HG03565 (cell line): ENCODE measurements at regions not wholly inside any gene's neighbourhood (a gene's known extent, or its start where the extent isn't known, plus 50 kb on each side); places are given as distances from the start of the nearest gene placed in this dataset.

Experiments
- ATAC-seq: cut with Tn5 transposase; IDR thresholded peaks from one replicate; pipeline ENCODE4 v1.9.1; 2021; ENCODE audit warnings: mild to moderate bottlenecking, moderate library complexity; ENCODE audit not compliant: unreplicated experiment

DNA sequence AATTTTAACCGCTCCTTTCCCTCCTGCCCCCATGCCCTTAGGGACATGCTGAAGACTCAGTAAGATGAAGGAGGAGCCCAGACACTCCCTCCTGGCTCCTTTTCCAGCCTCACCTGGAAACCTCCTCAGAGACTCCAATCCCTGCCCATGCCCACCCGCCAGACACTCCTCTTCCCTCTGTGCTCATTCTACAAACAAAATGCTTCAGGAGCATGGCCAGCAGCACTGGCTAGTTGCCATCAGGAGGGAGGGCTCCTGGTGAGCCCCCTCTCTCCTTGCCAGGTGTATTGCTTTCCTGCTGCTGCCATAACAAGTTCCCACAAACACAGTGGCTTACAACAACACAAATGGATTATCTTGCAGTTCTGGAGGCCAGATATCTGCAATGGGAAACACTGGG is 126.1 kb downstream of the PSMG1 start:
- no peak for ATAC-seq

DNA sequence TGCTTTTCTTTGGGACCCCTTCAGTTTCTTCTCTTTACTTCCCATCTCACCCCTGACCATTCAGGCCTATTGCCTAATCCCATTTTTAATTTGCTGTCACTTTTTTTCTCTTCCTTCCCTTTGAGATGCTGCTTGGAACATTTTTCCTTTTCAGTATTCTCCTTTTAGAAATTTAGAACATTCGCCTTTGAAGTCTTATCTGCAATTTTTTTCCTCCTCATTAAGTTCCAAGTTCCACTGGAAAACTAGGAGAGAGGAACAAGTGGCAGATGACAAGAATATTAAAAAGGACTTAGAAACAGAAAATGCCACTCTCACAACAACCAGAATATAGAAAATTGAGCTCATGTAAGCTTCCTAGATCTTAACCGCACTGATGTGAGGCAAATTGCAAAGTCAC is 126.6 kb downstream of the PSMG1 start:
- no peak for ATAC-seq

DNA sequence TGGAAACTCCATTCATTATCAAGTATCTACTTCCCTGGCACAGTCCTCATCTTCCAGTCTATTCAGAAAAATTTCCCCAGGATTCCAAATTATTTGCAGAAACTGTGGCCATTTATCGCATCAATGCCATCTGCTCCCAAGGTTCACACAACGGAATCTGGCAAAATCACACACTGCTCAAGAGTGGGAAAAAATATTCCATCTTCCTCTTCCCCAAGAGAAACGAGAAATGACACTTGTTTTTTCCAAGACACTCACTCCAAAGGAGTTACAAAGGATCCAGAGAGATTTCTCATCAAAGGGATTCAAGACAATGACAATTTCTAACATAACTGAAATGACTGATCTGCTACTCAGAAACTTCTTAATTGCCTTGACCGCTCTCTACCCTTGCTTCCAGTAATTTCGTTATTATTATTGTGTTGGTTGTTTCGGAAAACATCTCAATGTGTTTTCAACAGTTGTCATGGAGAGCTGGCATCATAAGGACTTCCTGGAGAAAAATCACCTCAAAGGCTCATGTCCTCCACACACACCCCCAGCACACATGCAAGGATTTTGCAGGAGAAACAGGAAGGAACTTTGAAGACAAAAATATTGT is 128.0 kb downstream of the PSMG1 start:
- ATAC-seq = no peak

DNA sequence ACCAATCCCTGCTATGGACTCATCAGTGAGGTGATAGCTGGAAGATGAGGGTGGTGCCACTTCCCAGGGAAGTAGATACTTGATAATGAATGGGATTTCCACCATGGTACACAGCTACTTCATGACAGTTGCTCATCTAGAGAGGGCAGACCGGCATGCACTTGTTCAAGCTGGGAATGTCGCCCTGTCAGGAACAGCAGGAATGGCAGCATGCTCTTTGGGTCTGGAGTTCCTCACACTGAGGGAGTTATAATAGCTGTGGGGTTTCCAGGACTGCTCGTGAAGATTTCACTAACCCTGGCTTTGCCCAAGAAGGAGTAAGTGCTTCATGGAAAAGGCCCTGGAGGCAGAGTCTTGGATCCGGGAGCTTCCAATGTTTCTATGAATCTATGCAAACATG is 129.2 kb downstream of the PSMG1 start:
- no peak for ATAC-seq

DNA sequence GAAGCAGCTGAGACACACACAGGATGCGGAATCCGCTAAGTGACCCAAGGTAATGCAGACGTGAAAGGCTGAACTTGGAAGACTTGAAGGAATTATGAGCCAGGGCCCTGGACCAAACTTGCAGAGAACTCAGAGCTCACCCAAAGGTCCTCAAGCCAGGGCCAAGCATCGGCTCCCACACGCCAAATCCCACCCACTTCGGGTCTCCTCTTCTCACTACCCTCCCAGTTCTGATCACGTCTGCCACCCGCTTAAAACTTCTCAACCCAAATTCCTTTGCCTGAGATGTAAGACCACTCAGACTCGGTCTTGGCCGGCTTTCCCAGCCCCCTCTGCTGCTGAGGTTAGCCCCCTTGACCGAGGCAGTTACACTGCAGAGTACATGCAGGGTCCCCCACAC is 130.1 kb downstream of the PSMG1 start:
- no peak for ATAC-seq

DNA sequence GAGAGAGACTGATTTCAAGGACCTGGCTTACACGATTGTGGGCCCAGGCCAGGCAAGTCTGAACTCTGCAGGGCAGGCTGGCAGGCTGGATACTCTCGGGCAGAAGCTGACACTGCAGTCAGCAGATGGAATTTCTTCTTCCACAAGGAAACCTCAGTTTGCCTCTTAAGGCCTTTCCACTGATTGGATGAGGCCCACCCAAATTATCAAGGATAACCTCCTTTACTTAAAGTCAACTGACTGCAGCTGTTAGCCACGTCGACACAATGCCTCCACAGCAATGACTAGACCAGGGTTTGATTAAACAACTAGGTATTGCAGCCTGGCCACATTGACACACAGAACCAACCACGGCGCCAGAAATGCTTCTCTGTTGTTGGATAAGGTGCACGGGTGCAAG is 130.5 kb downstream of the PSMG1 start:
- ATAC-seq = no peak

DNA sequence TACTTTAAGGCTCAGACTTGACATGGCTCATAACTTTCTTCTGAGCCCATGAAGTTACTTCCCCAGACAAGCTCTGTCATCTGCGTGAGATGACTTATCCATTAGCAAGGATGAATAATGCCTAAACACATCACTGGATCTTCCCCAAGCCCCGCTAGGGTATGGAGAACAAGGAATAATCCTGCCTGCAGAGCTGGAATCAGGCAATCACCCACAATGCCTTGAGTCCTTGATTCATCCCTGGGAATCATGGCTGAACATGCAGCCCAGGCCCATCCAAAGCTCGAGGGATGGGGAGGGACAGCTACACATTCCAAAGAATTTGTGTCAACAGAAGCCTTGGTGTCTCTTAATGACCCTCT is 131.7 kb downstream of the PSMG1 start:
- ATAC-seq = no peak

DNA sequence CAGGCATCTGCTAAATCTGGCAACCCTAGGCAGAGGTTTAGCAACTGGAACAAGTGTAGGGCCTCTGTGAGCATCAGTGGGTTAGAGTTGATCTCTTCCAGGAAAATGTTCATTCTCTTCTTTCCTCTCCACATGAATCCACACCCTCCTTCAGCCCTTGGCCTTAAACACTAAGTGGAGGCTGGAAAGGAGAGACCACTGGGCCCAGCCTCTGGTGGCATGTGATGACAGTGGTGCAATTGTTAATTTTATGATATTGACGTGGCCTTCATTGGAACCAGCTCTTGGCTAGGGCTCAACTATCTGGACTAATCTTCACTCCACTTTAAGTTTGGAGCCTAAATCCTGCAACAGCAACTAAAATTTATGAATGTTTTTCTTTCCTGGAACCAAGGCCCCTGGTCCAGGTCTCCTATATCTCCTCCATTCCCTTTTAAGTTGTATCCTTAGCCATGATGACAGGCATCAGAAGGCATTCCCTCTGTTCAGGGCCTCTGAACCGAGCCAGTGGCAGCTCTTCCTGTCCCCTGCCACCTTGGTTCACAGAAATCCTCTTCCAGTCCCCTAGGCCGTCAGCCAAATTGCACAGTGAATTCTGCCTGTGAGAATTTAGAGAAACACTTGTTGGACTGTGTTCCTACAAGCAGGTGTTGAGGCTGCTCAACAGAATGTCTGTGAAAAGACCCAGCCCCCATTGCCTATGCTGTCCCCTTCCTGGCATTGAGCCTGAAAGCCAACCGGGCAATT is 132.2 kb downstream of the PSMG1 start:
- no peak for ATAC-seq

DNA sequence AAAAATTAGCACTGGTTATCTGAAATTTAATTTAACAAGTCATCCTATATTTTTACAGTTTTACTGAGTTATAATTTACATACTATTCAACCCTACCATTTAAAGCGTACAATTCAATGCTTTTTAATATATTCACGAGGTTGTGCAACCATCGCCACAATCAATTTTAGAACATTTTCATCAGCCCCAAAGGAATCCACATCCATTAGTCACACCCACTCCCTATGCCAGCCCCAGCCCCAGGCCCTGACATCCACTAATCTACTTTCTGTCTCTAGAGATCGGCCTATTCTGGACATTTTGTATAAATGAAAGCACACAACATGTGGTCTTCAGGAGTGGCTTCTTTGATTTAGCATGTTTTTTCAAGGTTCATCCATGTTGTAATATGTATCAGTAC is 134.7 kb downstream of the PSMG1 start:
- ATAC-seq = no peak

DNA sequence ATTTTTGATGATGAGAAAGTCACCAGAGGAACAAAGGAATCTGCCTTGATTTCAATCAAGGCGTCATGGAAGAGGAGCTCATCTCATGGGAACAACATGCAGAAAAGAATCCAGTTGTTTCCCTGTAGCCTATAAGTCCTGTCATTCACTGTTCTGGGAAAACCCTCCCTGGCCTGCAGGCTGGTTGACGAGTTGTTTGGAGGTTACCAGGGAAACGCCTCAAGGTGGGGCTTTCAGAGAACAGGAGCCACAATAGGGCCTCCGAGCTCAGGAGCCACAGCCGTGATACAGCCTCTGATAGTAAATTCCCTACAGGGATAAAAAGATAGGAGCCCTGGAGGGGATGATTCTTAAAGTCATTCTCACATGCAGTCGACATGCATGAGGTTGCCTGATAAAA is 135.2 kb downstream of the PSMG1 start:
- ATAC-seq = no peak

DNA sequence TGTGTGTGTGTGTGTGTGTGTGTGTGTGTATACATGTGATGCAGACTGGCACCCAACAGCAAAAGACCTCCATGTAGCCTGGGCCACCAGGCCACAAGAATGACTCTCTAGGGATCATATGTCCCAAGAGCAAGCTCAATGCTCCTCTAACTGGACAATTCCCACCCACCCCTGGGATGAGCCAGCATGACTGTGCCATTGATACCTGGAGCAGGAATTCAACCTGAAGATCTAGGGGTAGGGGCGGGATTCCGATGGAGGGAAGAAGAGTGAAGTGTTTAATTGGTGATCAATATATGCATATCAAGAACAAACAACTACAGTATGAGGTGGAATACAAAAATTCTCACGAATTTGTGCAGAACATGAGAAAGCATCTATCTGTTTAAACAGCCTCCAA is 136.2 kb downstream of the PSMG1 start:
- ATAC-seq = no peak

DNA sequence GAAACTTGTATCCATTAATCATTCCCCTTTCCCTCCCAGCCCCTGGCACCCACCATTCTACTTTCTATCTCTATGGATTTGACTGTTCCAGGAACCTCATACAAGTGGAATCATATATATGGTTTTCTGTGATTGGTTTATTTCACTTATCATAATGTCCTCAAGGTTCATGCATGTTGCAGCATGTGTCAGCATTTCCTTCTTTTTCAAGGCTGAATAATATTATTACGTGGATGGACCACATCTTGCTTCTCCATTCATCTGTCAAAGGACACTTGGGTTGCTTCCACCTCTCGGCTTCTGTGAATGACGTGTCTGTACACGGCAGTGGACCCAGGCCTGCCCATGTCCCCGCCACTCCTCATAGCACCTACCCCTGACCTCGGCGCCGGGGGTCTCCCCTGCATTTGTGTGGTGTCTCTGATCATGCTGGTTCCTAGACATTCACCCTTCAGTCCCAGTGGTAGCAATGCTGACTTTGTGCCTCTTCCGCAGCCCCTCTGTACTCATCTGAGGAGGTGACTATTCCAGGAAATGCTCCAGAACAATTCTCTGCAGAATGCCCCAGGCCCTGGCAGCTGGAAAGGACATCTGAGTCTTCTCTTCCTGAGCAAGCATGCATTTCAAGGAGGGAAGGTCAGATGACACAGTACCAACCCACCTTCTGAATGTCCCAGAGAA is 136.9 kb downstream of the PSMG1 start:
- no peak for ATAC-seq

DNA sequence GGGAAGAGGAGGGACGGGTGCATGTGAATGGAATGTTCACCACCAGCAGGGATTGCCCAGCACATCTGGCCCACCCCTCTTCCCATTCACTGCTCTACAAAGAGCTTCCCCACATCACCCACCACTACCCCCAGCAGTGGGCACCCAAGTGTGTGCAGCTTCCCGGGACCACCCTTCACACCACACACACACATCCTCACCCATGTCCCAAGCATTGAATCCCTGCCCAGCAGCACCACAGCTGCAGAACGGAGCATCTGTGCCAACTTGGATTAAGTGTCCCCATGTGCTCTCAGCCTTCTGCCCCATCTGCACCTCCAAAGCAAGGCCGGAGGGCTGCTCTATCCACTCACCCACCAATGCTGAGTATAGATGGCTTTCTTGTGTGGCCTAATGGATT is 141.4 kb downstream of the PSMG1 start:
- ATAC-seq = no peak

DNA sequence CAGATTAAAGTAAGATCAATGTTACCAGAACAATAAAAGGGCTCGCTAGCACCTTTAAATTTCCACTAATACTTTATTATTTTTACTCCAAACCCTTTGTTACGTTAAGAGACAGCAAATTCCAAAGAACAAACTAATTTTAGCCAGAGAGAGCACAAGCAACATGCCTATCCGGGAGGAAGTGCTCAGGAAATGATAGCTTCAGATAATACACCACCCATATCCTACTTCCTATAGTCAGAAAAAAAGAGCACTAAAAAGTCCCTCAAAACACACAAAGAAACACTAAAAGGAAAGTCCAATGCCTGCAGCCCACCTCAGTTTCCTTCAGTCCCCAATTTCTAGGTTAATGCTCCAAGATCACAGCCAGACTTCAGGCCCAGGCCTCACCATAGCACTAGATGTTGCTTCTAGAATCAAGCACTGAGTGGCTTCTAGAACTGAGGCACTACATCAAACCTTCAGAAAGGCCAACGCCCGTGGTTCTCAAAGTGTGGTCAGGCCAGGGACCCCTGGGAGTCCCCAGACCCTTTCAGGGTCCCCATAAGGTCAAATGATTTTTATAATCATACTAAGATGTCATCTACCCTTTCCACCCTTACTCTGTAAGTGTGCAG is 142.6 kb downstream of the PSMG1 start:
- no peak for ATAC-seq

DNA sequence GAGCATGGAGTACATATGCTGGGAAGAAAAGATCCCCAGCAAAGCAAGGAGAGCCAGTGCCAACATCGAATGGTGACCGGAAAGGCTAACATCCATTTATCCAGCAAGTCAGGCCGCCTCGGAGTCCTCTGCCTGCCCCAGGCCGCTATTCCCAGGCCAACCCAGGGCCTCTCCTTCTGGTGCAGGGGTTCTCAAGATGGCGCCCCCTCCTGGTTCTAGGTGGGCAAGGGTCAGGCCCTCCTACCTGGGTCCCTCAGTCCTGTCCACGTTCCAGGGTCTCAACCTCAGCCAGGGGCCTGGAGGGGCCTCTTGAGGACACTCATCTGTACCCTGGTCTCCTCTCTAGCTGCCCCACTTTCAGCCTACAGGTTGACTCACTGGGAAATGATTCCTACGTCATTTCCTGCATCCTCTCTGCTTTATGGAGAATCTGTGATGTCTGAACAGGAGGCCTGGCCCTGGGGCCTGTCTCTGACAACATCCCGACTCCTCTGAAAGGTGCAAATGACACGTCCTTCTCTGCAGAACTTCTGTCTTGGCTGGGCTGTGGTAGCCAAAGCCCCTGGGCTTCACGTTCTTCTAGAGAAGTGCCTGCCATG is 145.3 kb downstream of the PSMG1 start:
- ATAC-seq = no peak

DNA sequence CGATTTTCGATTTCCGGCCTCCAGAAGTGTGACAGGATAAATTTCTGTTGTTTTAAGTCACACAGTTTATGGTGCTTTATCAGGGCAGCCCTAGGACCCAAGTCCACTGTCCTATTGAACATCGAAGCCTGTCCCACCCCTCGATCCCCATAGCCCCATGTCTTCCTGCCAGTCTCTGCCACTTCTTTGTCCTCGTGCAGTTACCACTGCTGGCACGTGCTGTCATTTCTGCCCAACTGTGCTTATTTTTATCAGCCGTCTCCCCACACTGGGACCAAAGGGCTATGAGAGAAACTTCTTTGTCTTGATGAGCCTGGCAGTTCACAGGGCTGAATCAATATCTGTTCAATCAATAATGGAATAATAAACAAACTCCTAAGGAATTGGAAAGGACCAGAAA is 146.7 kb downstream of the PSMG1 start:
- no peak for ATAC-seq

DNA sequence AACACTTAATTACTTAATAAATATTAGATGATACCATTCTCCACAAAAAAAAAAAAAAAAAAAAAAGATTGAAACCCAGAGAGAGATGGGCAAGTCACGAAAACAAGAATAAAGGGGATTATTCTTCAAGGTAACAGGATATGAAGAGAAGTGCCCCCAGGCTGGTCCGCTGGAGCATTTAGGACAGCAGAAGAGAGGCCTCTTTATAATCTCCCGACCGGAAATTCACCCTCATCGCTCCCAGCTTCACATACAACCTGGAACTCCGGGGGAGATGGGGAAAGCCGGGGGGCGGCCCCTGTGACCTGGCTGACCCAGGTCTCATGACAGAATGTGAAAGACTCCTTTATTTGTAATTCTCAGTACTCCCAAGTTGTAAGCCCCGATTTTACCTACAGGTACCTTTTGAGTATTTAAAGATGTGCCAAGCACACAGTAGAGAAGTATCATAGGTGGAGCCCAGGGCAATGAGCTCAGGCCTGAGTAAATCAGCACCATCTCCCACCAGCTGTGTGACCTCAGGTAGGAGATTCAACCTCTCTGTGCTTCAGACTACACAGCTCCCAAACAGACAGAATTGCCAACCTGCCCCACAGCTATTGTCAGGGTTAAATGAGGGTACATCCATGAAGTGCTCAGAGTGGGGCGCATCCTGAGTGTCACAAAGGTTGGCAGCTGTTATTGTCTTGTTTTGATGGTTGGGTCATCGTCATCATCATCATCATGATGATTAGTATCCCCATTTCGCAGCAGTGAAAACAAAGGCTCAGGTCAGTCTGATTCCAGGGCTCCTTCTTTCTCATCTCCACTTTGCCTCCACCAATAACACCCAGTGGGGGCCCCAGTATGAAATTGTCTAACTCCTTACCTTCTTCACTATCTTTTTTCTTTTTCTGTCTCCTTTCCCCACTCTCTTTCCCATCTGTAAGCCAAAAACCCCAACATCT is 148.4 kb downstream of the PSMG1 start:
- ATAC-seq = no peak

DNA sequence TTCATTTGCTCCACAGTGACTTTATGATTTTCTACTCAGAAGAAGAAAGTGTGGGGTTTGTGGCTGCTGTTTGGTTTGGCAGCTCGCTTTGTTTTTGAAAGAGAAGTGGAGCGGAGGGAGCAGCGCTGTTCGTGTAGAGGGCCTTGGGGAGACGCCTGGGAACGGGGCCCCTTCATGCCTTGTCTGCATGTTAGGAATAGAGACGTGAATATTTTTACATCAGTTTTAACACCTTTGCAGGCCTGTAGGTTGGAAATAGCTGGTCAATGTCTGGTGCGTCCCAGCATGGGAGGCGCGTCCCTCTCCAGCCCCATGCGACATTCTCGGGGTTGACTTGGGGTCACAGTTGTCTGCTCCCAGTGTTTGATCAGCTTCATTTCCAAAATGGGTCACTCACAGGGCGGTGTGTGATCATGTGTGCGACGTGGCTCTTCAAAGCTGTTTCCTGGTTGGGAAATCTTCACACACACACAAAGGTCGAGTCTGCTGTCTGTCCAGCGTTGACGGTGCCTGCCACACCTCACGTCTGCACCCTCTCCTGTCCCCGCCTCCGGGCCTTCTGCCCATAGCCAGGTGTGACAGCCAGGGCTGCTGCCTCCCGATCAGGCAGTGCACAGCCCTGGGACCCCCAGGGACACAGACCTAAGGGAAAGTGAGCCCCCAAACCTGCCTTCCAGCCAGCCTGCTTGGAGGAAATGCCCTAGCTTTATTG is 149.2 kb downstream of the PSMG1 start:
- no peak for ATAC-seq

DNA sequence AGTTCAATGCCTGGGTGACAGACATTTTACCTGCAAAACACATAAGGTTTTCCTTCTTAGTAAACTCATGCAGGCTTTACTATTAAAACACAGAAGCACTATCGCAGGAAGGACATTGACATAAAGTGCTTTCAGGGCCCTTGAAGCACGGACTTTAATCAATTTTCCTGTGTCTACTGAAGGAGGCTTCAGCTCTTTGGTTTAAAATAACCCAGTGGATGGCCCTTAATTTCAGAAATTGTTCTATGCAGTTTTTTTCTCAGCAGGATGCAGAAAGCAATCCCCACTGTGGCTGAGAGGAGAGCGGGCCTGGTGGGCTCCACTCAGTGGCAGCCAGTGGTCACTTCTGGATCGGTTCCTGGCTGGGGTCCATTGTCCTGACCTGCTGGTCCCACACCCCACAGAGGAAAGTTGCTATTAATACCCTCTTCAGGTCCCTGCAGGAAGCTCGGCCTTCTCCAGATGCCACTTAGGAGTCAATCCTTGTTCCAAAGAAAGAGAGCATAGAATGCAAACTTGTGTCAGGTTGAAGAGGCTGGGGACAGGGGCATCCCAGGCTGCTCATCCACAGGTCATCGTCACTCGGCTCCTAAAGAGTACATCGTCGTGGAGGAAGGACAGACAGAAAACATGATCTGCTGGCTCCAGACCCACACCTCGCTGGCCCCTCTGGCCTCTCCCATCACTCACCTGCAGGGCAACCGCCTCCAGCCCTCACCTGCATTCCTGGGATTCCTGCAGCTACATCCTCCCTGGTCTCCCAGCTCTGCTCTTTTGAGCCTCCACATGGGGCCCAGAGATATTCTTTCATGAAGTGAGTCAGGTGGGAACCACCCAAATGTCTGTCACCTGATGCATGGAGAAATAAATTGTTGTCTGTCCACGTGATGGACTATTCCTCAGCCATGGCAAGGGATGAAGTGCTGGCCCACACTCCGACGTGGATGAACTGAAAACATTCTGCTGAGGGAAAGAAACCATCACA is 153.1 kb downstream of the PSMG1 start:
- ATAC-seq = no peak
